Astrocyte (in vitro differentiated cells and primary cell): ENCODE measurements at regions not wholly inside any gene's neighbourhood (a gene's known extent, or its start where the extent isn't known, plus 50 kb on each side); places are given as distances from the start of the nearest gene placed in this dataset.

Experiments
- DNase-seq: peaks from one replicate; pipeline ENCODE4 v3.0.0-alpha.2; 2010; ENCODE audit warnings: low read depth
- FAIRE-seq: peaks from 2 replicates; lab custom pipeline; 2011; peaks lifted over from hg19 to GRCh38; lab: Jason Lieb, UNC
- H2AFZ ChIP-seq: 2 replicates; pipeline ENCODE4 v1.6.0; 2012; ENCODE audit warnings: low read depth, low read length, inconsistent platforms
- H3K27ac ChIP-seq: 2 replicates; pipeline ENCODE4 v1.5.1; 2011; ENCODE audit warnings: low read depth, low read length, inconsistent platforms
- H3K27me3 ChIP-seq: 2 replicates; pipeline ENCODE4 v1.6.0; 2011; ENCODE audit warnings: low read length, inconsistent platforms; ENCODE audit not compliant: insufficient read depth
- H3K36me3 ChIP-seq: 2 replicates; pipeline ENCODE4 v1.5.1; 2011; ENCODE audit warnings: low read length, inconsistent platforms; ENCODE audit not compliant: insufficient read depth
- H3K4me1 ChIP-seq: 2 replicates; pipeline ENCODE4 v1.5.1; 2011; ENCODE audit warnings: low read length, inconsistent platforms; ENCODE audit not compliant: insufficient read depth
- H3K4me2 ChIP-seq: 2 replicates; pipeline ENCODE4 v1.6.0; 2012; ENCODE audit warnings: low read length, inconsistent platforms
- H3K4me3 ChIP-seq: 2 replicates; pipeline ENCODE4 v1.5.1; 2011; ENCODE audit warnings: low read depth, mild to moderate bottlenecking, low read length, inconsistent platforms; ENCODE audit not compliant: insufficient read depth
- H3K79me2 ChIP-seq: 2 replicates; pipeline ENCODE4 v1.6.0; 2012; ENCODE audit warnings: mild to moderate bottlenecking, low read length, inconsistent platforms; ENCODE audit not compliant: insufficient read depth
- H3K9ac ChIP-seq: 2 replicates; pipeline ENCODE4 v1.6.0; 2012; ENCODE audit warnings: mild to moderate bottlenecking, low read length, inconsistent platforms
- H3K9me3 ChIP-seq: 2 replicates; pipeline ENCODE4 v1.5.1; 2012; ENCODE audit warnings: low read depth, mild to moderate bottlenecking, low read length, inconsistent platforms; ENCODE audit not compliant: insufficient read depth
- H4K20me1 ChIP-seq: 2 replicates; pipeline ENCODE4 v1.6.0; 2012; ENCODE audit warnings: low read length, inconsistent platforms; ENCODE audit not compliant: insufficient read depth
- H3K27ac Mint-ChIP-seq: one replicate; pipeline ENCODE4 v1.8.0; 2021; ENCODE audit warnings: mild to moderate bottlenecking, mixed read lengths; ENCODE audit not compliant: unreplicated experiment
- H3K27me3 Mint-ChIP-seq: one replicate; pipeline ENCODE4 v1.8.0; 2021; ENCODE audit warnings: low read depth, mixed read lengths; ENCODE audit not compliant: unreplicated experiment
- H3K36me3 Mint-ChIP-seq: one replicate; pipeline ENCODE4 v1.8.0; 2021; ENCODE audit warnings: low read depth, mixed read lengths; ENCODE audit not compliant: unreplicated experiment
- H3K4me1 Mint-ChIP-seq: one replicate; pipeline ENCODE4 v1.8.0; 2021; ENCODE audit warnings: low read depth, mixed read lengths; ENCODE audit not compliant: unreplicated experiment
- H3K4me3 Mint-ChIP-seq: one replicate; pipeline ENCODE4 v1.8.0; 2021; ENCODE audit warnings: mild to moderate bottlenecking, moderate library complexity, mixed read lengths; ENCODE audit not compliant: unreplicated experiment
- H3K9me3 Mint-ChIP-seq: one replicate; pipeline ENCODE4 v1.8.0; 2021; ENCODE audit warnings: mild to moderate bottlenecking, mixed read lengths; ENCODE audit not compliant: unreplicated experiment
- CTCF ChIP-seq: IDR thresholded peaks from 2 replicates; pipeline ENCODE4 v1.5.1; 2011; ENCODE audit warnings: low read depth, mild to moderate bottlenecking, inconsistent platforms, low read length, moderate library complexity; ENCODE audit not compliant: insufficient read depth
- EZH2 ChIP-seq: IDR thresholded peaks from 2 replicates; pipeline ENCODE4 v1.6.1; 2012; ENCODE audit warnings: mild to moderate bottlenecking, low read length, inconsistent platforms; ENCODE audit not compliant: insufficient read depth

- Histone ChIP-seq H3K27me3 (no peaks in the 10 kb centered on the region), H3K4me3 (no peak overlapping the region), H3K79me2 (no peaks in the 10 kb centered on the region), H2AFZ (no peak overlapping the region), H3K4me1 (no peaks in the 10 kb centered on the region), H3K27ac (no peak overlapping the region), H4K20me1 (no peaks in the 10 kb centered on the region), H3K36me3 (no peaks in the 10 kb centered on the region), H3K4me2 (no peak overlapping the region), H3K9me3 (no peaks in the 10 kb centered on the region), H3K9ac (no peak overlapping the region)
- H3K4me1 Mint-ChIP-seq: no peaks in the 10 kb centered on the region
- no peaks in the 10 kb centered on the region for H3K9me3 Mint-ChIP-seq
- H3K27me3 Mint-ChIP-seq: peaks cover 2% of the 10 kb centered on the region
- no peak overlapping the region for H3K27ac Mint-ChIP-seq
- H3K4me3 Mint-ChIP-seq: no peak overlapping the region
- no peak for TF ChIP-seq CTCF
- no peak for TF ChIP-seq EZH2
- DNase-seq (no peak), FAIRE-seq (no peak)
- no peaks in the 10 kb centered on the region for H3K36me3 Mint-ChIP-seq
These were observed 96.5 kb upstream of the ZNF608 start for GRCh38 chr5:124842725-124843595.

DNA sequence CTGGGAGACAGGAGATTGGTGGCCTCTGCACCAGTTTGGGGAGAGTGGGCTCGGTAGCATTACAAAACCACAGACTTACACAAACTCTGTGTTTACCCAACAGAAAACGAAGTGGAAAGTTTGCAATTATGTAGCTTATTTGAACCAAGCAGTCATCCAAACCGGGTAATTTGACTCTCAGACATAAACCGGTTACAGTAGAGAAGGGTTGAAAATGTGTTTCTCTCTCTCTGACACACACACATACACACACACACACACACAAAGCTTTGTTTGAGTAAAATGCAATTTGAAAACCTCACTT, 97.1 kb upstream of the ZNF608 start:
- no peak overlapping the region for H3K4me3 Mint-ChIP-seq
- no peak overlapping the region for H3K27ac Mint-ChIP-seq
- no peaks in the 10 kb centered on the region for H3K9me3 Mint-ChIP-seq

More for the DNA sequence above, 97.1 kb upstream of the ZNF608 start:
- TF ChIP-seq EZH2: no peak
- TF ChIP-seq CTCF: no peak
- H2AFZ ChIP-seq: no peak overlapping the region
- DNase-seq (no peak), FAIRE-seq (no peak)
- H3K79me2 ChIP-seq: no peaks in the 10 kb centered on the region
- no peaks in the 10 kb centered on the region for H3K27me3 ChIP-seq
- H4K20me1 ChIP-seq: no peaks in the 10 kb centered on the region
- no peaks in the 10 kb centered on the region for H3K4me1 ChIP-seq
- no peak overlapping the region for H3K4me3 ChIP-seq
- Mint-ChIP-seq H3K27me3 (peaks cover 2% of the 10 kb centered on the region), H3K4me1 (no peaks in the 10 kb centered on the region), H3K36me3 (no peaks in the 10 kb centered on the region)
- H3K36me3 ChIP-seq: no peaks in the 10 kb centered on the region
- no peak overlapping the region for H3K9ac ChIP-seq
- no peak overlapping the region for H3K4me2 ChIP-seq
- no peaks in the 10 kb centered on the region for H3K9me3 ChIP-seq
- H3K27ac ChIP-seq: no peak overlapping the region
